ENCODE measurements at regions not wholly inside any gene's neighbourhood (a gene's known extent, or its start where the extent isn't known, plus 50 kb on each side); places are given as distances from the start of the nearest gene placed in this dataset.

GRCh38 chr17:72433797-72434196, 313.0 kb downstream of the SOX9 start:
- Histone ChIP-seq H3K9me3 (no peaks in the 10 kb centered on the region), H3K4me3 (ENCODE audit: control insufficient read depth in 1 of 2, extremely low read depth in 1 of 2, low read length in 1 of 2) (no peak overlapping the region), H3K36me3 (ENCODE audit: control insufficient read depth in 2 of 2, extremely low read depth in 1 of 2, insufficient read depth in 1 of 2, low read length in 1 of 2) (no peaks in the 10 kb centered on the region), H3K4me1 (ENCODE audit: control insufficient read depth in 1 of 2, extremely low read depth in 1 of 2, insufficient read depth in 2 of 2, low read length in 2 of 2) (no peaks in the 10 kb centered on the region), H3K27ac (ENCODE audit: low read length) (no peak overlapping the region), H3K27me3 (replicated peaks in 1 of 2; ENCODE audit: control insufficient read depth in 2 of 2, extremely low read depth in 1 of 2, insufficient read depth in 2 of 2, low read length in 1 of 2) (peaks cover 0 to 11% of the 10 kb centered on the region in 2 experiments)
- DNase-seq (no peak), ATAC-seq (replicated peaks in 1 of 4) (no peak)
- Mint-ChIP-seq H3K36me3 (no peaks in the 10 kb centered on the region), H3K4me1 (no peaks in the 10 kb centered on the region), H3K9me3 (no peaks in the 10 kb centered on the region), H3K4me3 (no peak overlapping the region), H3K27ac (no peak overlapping the region), H3K27me3 (peaks cover 0 to 1% of the 10 kb centered on the region in 2 donors)
- no CpG with 5 or more reads among the region's 3 CpGs for WGBS (ENCODE audit: insufficient coverage)
- CTCF ChIA-PET: interaction anchor here in 1 of 2 donors (0.6 kb wide), 1 partner anchor 307 kb away, joined by 3 read pairs; no protein-coding TSS in a partner anchor
- POLR2A ChIA-PET: no interaction called here

DNA sequence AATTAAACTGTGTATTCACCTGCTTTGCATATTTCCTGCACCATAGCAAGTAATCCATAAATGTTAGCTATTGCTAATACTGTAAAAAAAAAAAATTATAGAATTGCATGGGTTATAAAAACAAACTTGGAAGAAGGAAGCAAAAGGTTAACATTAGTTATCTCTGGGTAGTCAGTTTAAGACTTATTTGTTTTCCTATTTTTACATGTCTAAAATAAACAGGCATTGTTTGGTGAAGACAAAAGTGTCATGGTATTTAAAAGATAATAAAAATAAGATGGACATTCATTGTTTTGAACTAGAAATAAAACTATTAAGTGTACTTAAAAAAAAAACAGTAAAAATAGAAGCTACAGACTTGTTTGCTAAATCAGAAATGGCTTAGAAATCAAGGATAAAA, 313.8 kb downstream of the SOX9 start:
- H3K4me3 ChIP-seq (ENCODE audit: control insufficient read depth in 1 of 2, extremely low read depth in 1 of 2, low read length in 1 of 2): no peak overlapping the region

DNA sequence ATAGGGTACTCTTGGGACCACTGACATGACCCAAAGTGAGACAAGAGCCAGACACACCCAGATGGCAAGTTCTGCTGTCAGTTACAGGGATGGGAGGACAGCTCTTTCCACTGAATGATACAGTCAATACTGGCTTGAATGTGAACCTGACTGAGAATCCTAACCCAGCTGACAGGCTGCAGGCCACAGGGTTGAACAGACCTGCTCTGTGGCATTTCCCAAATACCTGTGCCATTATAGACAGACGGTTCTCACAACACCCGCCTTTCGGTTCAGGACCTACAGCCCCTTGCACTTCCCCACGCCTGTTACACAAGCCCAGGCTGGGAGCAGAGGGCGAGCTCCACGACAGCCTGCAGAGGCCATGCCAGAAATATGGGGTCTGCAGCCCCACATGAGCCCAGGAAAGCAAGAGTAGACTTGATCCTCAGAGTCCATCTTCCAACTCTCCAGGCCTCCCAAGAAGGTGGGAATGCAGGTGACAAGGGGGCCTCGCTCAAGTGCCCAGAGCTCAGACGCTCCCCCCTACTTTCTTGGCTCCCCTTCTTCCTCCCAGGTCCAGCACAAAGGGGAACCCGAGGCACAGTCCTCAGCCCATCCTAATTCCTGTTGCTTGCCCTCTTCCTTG, 314.3 kb downstream of the SOX9 start:
- DNase-seq (no peak), ATAC-seq (replicated peaks in 1 of 4) (no peak)
- Mint-ChIP-seq H3K4me3 (no peak overlapping the region), H3K27ac (no peak overlapping the region), H3K27me3 (peaks cover 1 to 6% of the 10 kb centered on the region in 2 donors), H3K36me3 (no peaks in the 10 kb centered on the region), H3K9me3 (peaks cover 0 to 5% (median 0%) of the 10 kb centered on the region in 3 donors), H3K4me1 (no peaks in the 10 kb centered on the region)
- H3K36me3 ChIP-seq (ENCODE audit: control insufficient read depth in 2 of 2, extremely low read depth in 1 of 2, insufficient read depth in 1 of 2, low read length in 1 of 2): no peaks in the 10 kb centered on the region
- H3K4me1 ChIP-seq (ENCODE audit: control insufficient read depth in 1 of 2, extremely low read depth in 1 of 2, insufficient read depth in 2 of 2, low read length in 2 of 2): no peaks in the 10 kb centered on the region
- 83% methylated on average over 8 of the region's 9 CpGs for WGBS (ENCODE audit: insufficient coverage)
- H3K9me3 ChIP-seq: no peaks in the 10 kb centered on the region
- H3K4me3 ChIP-seq (ENCODE audit: control insufficient read depth in 1 of 2, extremely low read depth in 1 of 2, low read length in 1 of 2): no peak overlapping the region
- peaks cover 0 to 10% of the 10 kb centered on the region in 2 experiments for H3K27me3 ChIP-seq (replicated peaks in 1 of 2; ENCODE audit: control insufficient read depth in 2 of 2, extremely low read depth in 1 of 2, insufficient read depth in 2 of 2, low read length in 1 of 2)
- ChIA-PET CTCF (no interaction called here), POLR2A (no interaction called here)
- H3K27ac ChIP-seq (ENCODE audit: low read length): no peak overlapping the region

More for the DNA sequence above, 313.8 kb downstream of the SOX9 start:
- ATAC-seq (replicated peaks in 1 of 4) (no peak), DNase-seq (no peak)
- H3K4me1 ChIP-seq (ENCODE audit: control insufficient read depth in 1 of 2, extremely low read depth in 1 of 2, insufficient read depth in 2 of 2, low read length in 2 of 2): no peaks in the 10 kb centered on the region
- Mint-ChIP-seq H3K36me3 (no peaks in the 10 kb centered on the region), H3K4me3 (no peak overlapping the region), H3K27ac (no peak overlapping the region), H3K27me3 (peaks cover under 1 to 1% of the 10 kb centered on the region in 2 donors), H3K9me3 (no peaks in the 10 kb centered on the region), H3K4me1 (no peaks in the 10 kb centered on the region)
- H3K9me3 ChIP-seq: no peaks in the 10 kb centered on the region
- H3K27ac ChIP-seq (ENCODE audit: low read length): no peak overlapping the region
- H3K36me3 ChIP-seq (ENCODE audit: control insufficient read depth in 2 of 2, extremely low read depth in 1 of 2, insufficient read depth in 1 of 2, low read length in 1 of 2): no peaks in the 10 kb centered on the region
- CTCF ChIA-PET: interaction anchor here in 1 of 2 donors (0.6 kb wide), 1 partner anchor 308 kb away, joined by 3 read pairs; no protein-coding TSS in a partner anchor
- POLR2A ChIA-PET: no interaction called here
- H3K27me3 ChIP-seq (replicated peaks in 1 of 2; ENCODE audit: control insufficient read depth in 2 of 2, extremely low read depth in 1 of 2, insufficient read depth in 2 of 2, low read length in 1 of 2): peaks cover 0 to 8% of the 10 kb centered on the region in 2 experiments

DNA sequence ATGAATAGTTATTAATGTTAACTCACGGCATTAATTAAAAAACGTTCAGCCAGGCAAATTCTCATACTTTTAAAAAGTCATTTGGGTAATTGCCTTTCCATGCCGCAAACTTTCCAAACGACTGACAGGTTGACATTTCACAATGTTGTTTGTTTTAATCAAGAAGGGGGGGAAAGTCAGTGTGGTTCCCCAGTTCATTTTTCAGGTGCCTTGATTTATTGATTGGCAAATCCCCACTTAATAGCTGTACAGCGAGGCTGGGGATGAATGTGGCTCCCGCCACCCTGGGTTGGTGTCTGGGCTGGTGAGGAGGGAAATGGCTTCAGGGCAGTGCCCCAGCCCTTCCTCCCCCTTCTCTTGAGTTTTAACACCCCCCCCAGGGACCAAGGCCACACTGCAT, 318.0 kb downstream of the SOX9 start:
- Mint-ChIP-seq H3K36me3 (no peaks in the 10 kb centered on the region), H3K9me3 (peaks cover 0 to 5% (median 0%) of the 10 kb centered on the region in 3 donors), H3K4me1 (no peaks in the 10 kb centered on the region), H3K4me3 (no peak overlapping the region), H3K27ac (no peak overlapping the region), H3K27me3 (peaks cover 0 to 6% of the 10 kb centered on the region in 2 donors)
- CTCF ChIA-PET: no interaction called here
- POLR2A ChIA-PET: no interaction called here
- Histone ChIP-seq H3K27me3 (replicated peaks in 1 of 2; ENCODE audit: control insufficient read depth in 2 of 2, extremely low read depth in 1 of 2, insufficient read depth in 2 of 2, low read length in 1 of 2) (peaks cover 0 to 11% of the 10 kb centered on the region in 2 experiments), H3K36me3 (ENCODE audit: control insufficient read depth in 2 of 2, extremely low read depth in 1 of 2, insufficient read depth in 1 of 2, low read length in 1 of 2) (no peaks in the 10 kb centered on the region), H3K4me3 (ENCODE audit: control insufficient read depth in 1 of 2, extremely low read depth in 1 of 2, low read length in 1 of 2) (no peak overlapping the region), H3K27ac (ENCODE audit: low read length) (no peak overlapping the region), H3K4me1 (ENCODE audit: control insufficient read depth in 1 of 2, extremely low read depth in 1 of 2, insufficient read depth in 2 of 2, low read length in 2 of 2) (no peaks in the 10 kb centered on the region), H3K9me3 (no peaks in the 10 kb centered on the region)
- DNase-seq (no peak), ATAC-seq (replicated peaks in 1 of 4) (no peak)
- WGBS (ENCODE audit: insufficient coverage): no CpG with 5 or more reads among the region's 6 CpGs

- no peak for ATAC-seq (replicated peaks in 1 of 4)
- H3K36me3 Mint-ChIP-seq: no peaks in the 10 kb centered on the region
Observed at GRCh38 chr17:72439893-72440502, 319.2 kb downstream of the SOX9 start.

DNA sequence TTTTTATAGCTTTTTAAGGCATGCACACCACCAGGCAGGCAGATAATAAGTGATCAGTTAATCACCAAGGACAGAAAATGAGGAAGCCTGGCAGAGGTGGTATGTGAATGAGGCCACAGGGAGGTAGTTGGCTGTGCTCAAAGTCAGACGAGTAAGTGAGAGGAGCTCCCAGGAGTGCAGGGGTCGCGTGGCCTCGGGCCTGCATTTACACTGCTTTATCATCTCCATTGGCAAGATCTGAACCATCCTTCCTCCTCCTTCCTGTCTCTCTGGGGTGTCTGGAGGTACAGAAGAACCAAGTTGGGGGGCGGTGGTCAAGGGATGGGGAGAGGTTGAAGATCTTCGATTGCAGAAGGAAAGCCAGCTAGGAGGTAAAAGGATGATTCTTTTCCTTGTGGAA, 320.1 kb downstream of the SOX9 start:
- POLR2A ChIA-PET: no interaction called here

More at GRCh38 chr17:72439893-72440502, 319.2 kb downstream of the SOX9 start:
- H3K27me3 ChIP-seq (replicated peaks in 1 of 2; ENCODE audit: control insufficient read depth in 2 of 2, extremely low read depth in 1 of 2, insufficient read depth in 2 of 2, low read length in 1 of 2): peaks cover 0 to 11% of the 10 kb centered on the region in 2 experiments
- no peak for DNase-seq
- H3K27ac Mint-ChIP-seq: no peak overlapping the region
- 82% methylated on average over 6 of the region's 12 CpGs for WGBS (ENCODE audit: insufficient coverage)
- CTCF ChIA-PET: no interaction called here
- H3K9me3 Mint-ChIP-seq: peaks cover 0 to 5% (median 0%) of the 10 kb centered on the region in 3 donors
- no peaks in the 10 kb centered on the region for H3K36me3 ChIP-seq (ENCODE audit: control insufficient read depth in 2 of 2, extremely low read depth in 1 of 2, insufficient read depth in 1 of 2, low read length in 1 of 2)
- H3K4me1 Mint-ChIP-seq: no peaks in the 10 kb centered on the region
- no peaks in the 10 kb centered on the region for H3K9me3 ChIP-seq
- no peak overlapping the region for H3K4me3 ChIP-seq (ENCODE audit: control insufficient read depth in 1 of 2, extremely low read depth in 1 of 2, low read length in 1 of 2)
- no peak overlapping the region for H3K27ac ChIP-seq (ENCODE audit: low read length)
- no peak overlapping the region for H3K4me3 Mint-ChIP-seq
- peaks cover 0 to 6% of the 10 kb centered on the region in 2 donors for H3K27me3 Mint-ChIP-seq
- H3K4me1 ChIP-seq (ENCODE audit: control insufficient read depth in 1 of 2, extremely low read depth in 1 of 2, insufficient read depth in 2 of 2, low read length in 2 of 2): no peaks in the 10 kb centered on the region
- POLR2A ChIA-PET: no interaction called here

More for the DNA sequence above, 320.1 kb downstream of the SOX9 start:
- Histone ChIP-seq H3K27me3 (replicated peaks in 1 of 2; ENCODE audit: control insufficient read depth in 2 of 2, extremely low read depth in 1 of 2, insufficient read depth in 2 of 2, low read length in 1 of 2) (peaks cover 0 to 16% of the 10 kb centered on the region in 2 experiments), H3K9me3 (no peaks in the 10 kb centered on the region), H3K4me3 (ENCODE audit: control insufficient read depth in 1 of 2, extremely low read depth in 1 of 2, low read length in 1 of 2) (no peak overlapping the region), H3K36me3 (ENCODE audit: control insufficient read depth in 2 of 2, extremely low read depth in 1 of 2, insufficient read depth in 1 of 2, low read length in 1 of 2) (no peaks in the 10 kb centered on the region), H3K4me1 (ENCODE audit: control insufficient read depth in 1 of 2, extremely low read depth in 1 of 2, insufficient read depth in 2 of 2, low read length in 2 of 2) (no peaks in the 10 kb centered on the region), H3K27ac (ENCODE audit: low read length) (no peak overlapping the region)
- no peak for ATAC-seq (replicated peaks in 1 of 4)
- Mint-ChIP-seq H3K27me3 (peaks cover 0 to 6% of the 10 kb centered on the region in 2 donors), H3K27ac (no peak overlapping the region), H3K9me3 (peaks cover 0 to 5% (median 0%) of the 10 kb centered on the region in 3 donors), H3K36me3 (no peaks in the 10 kb centered on the region), H3K4me3 (no peak overlapping the region), H3K4me1 (no peaks in the 10 kb centered on the region)
- no peak for DNase-seq
- CTCF ChIA-PET: no interaction called here
- 80% methylated on average over 1 of the region's 6 CpGs for WGBS (ENCODE audit: insufficient coverage)
